ENCODE measurements at regions not wholly inside any gene's neighbourhood (a gene's known extent, or its start where the extent isn't known, plus 50 kb on each side); places are given as distances from the start of the nearest gene placed in this dataset.

DNA sequence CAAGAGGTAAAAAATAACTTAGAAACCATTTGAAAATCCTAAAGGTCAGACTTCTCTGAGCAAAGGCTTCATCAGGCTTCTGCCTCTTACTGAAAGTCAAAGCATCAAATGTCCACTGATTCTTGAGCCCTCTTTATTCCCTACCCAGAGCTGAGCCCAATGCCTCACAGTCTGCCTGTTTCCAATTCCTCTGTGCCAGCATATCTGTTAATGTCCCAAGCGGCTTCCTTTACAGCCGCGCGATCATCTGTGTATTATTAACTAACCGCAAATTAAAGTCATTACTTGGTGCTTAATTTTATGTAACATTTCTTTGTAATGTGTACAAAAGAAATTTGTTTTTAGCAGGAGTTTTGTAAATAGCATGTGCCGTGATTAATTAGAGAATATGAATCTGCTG lies 418.8 kb upstream of the HNRNPA3 start:
- TF ChIP-seq, protein P1, sequence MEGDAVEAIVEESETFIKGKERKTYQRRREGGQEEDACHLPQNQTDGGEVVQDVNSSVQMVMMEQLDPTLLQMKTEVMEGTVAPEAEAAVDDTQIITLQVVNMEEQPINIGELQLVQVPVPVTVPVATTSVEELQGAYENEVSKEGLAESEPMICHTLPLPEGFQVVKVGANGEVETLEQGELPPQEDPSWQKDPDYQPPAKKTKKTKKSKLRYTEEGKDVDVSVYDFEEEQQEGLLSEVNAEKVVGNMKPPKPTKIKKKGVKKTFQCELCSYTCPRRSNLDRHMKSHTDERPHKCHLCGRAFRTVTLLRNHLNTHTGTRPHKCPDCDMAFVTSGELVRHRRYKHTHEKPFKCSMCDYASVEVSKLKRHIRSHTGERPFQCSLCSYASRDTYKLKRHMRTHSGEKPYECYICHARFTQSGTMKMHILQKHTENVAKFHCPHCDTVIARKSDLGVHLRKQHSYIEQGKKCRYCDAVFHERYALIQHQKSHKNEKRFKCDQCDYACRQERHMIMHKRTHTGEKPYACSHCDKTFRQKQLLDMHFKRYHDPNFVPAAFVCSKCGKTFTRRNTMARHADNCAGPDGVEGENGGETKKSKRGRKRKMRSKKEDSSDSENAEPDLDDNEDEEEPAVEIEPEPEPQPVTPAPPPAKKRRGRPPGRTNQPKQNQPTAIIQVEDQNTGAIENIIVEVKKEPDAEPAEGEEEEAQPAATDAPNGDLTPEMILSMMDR (conservative IDR thresholded peaks at IDR 0.05 in 1 of 2, IDR thresholded peaks at IDR 0.05 in 1 of 2; ENCODE audit: extremely low read depth in 1 of 2, insufficient read depth in 1 of 2, low read depth in 1 of 2, low read length in 2 of 2): no peak
- TF ChIP-seq EZH2 (IDR thresholded peaks at IDR 0.05; ENCODE audit: borderline replicate concordance, low read length): no peak
